ENCODE measurements at regions not wholly inside any gene's neighbourhood (a gene's known extent, or its start where the extent isn't known, plus 50 kb on each side); places are given as distances from the start of the nearest gene placed in this dataset.

DNA sequence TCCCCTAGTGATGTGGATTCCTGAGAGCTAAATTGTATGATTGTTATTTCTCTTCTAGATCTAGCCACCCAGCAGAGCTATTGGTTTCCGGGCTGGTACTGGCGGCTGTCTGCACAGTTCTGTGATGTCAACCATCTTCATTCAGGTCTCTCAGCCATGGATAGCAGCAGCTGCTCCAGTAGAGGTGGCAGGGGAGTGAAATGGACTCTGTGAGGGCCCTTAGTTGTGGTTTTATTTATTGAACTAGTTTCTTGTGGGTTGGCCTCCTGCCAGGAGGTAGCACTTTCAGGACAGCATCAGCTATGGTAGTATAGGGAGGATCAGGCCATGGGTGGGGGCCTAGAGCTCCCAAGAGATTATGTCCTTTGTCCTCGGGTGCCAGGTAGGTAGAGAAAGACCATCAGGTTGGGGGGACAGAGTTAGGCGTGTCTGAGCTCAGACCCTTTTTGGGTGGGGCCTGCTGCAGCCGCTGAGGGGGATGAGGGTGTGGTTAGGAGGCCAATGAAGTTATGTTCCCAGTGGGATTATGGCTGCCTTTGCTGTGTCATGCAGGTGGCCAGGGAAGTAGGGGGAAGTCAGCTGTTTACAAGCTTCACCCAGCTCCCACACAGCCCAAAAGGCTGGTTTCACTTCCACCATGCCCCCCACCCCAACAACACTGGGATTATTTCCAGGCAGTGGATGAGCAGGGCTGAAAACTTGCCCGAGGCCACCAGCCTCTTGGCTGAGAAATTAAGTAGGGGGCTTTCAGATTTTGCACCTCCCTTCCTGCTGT is 55.1 kb upstream of the RGS4 start:
- Mint-ChIP-seq H3K9me3 (peaks cover 12% of the 10 kb centered on the region), H3K27me3 (no peaks in the 10 kb centered on the region), H3K27ac (no peak overlapping the region), H3K4me1 (ENCODE audit: low read depth) (peaks cover 6% of the 10 kb centered on the region), H3K36me3 (ENCODE audit: low read depth) (no peaks in the 10 kb centered on the region), H3K4me3 (no peak overlapping the region)
- intact Hi-C loops (cut with micrococcal nuclease): no loop called here

GRCh38 chr1:163006051-163006834 is 62.9 kb upstream of the RGS4 start:
- H3K36me3 Mint-ChIP-seq (ENCODE audit: low read depth): no peaks in the 10 kb centered on the region
- H3K27ac Mint-ChIP-seq: no peak overlapping the region
- no peaks in the 10 kb centered on the region for H3K4me1 Mint-ChIP-seq (ENCODE audit: low read depth)
- H3K4me3 Mint-ChIP-seq: no peak overlapping the region
- H3K9me3 Mint-ChIP-seq: no peaks in the 10 kb centered on the region
- H3K27me3 Mint-ChIP-seq: no peaks in the 10 kb centered on the region
- intact Hi-C loops (cut with micrococcal nuclease): no loop called here

GRCh38 chr1:162997499-162998285 is 71.5 kb upstream of the RGS4 start:
- intact Hi-C loops (cut with micrococcal nuclease): no loop called here
- no peaks in the 10 kb centered on the region for H3K36me3 Mint-ChIP-seq (ENCODE audit: low read depth)
- H3K4me1 Mint-ChIP-seq (ENCODE audit: low read depth): no peaks in the 10 kb centered on the region
- H3K27ac Mint-ChIP-seq: no peak overlapping the region
- no peak overlapping the region for H3K4me3 Mint-ChIP-seq
- H3K9me3 Mint-ChIP-seq: no peaks in the 10 kb centered on the region
- H3K27me3 Mint-ChIP-seq: no peaks in the 10 kb centered on the region

DNA sequence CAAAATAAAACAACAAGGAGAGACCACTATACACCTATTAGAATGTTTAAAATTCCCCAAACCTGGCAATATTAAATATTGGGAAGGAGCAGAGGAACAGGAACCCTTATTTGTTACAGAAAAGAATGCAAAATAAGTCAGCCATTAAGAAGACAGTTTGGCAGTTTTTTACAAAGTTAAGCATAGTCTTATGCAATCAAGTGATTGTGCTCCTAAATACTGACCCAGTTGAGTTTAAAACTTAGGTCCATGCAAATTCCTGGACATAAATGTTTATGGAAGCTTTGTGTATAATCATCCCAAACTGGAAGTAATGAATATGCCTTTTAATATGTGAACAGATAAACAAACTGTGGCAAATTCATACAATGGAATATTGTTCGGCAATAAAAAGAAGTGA is 72.9 kb upstream of the RGS4 start:
- Mint-ChIP-seq H3K9me3 (no peaks in the 10 kb centered on the region), H3K4me3 (no peak overlapping the region), H3K27ac (no peak overlapping the region), H3K27me3 (peaks cover 1% of the 10 kb centered on the region), H3K4me1 (ENCODE audit: low read depth) (no peaks in the 10 kb centered on the region), H3K36me3 (ENCODE audit: low read depth) (no peaks in the 10 kb centered on the region)
- intact Hi-C loops (cut with micrococcal nuclease): no loop called here

GRCh38 chr1:162994921-162995320 is 74.2 kb upstream of the RGS4 start:
- Mint-ChIP-seq H3K36me3 (ENCODE audit: low read depth) (no peaks in the 10 kb centered on the region), H3K9me3 (no peaks in the 10 kb centered on the region), H3K27ac (no peak overlapping the region), H3K27me3 (peaks cover 2% of the 10 kb centered on the region), H3K4me3 (no peak overlapping the region), H3K4me1 (ENCODE audit: low read depth) (no peaks in the 10 kb centered on the region)
- intact Hi-C loops (cut with micrococcal nuclease): no loop called here

- no peaks in the 10 kb centered on the region for H3K36me3 Mint-ChIP-seq (ENCODE audit: low read depth)
- intact Hi-C loops (cut with micrococcal nuclease): no loop called here
- peaks cover 5% of the 10 kb centered on the region for H3K27me3 Mint-ChIP-seq
These were observed 75.3 kb upstream of the RGS4 start for GRCh38 chr1:162993846-162994245.

GRCh38 chr1:162992945-162993344 is 76.2 kb upstream of the RGS4 start:
- Mint-ChIP-seq H3K4me1 (ENCODE audit: low read depth) (no peaks in the 10 kb centered on the region), H3K36me3 (ENCODE audit: low read depth) (no peaks in the 10 kb centered on the region), H3K27me3 (peaks cover 6% of the 10 kb centered on the region), H3K9me3 (no peaks in the 10 kb centered on the region), H3K27ac (no peak overlapping the region), H3K4me3 (no peak overlapping the region)
- intact Hi-C loops (cut with micrococcal nuclease): no loop called here

More at GRCh38 chr1:162993846-162994245, 75.3 kb upstream of the RGS4 start:
- H3K4me1 Mint-ChIP-seq (ENCODE audit: low read depth): no peaks in the 10 kb centered on the region
- no peak overlapping the region for H3K27ac Mint-ChIP-seq
- no peak overlapping the region for H3K4me3 Mint-ChIP-seq
- no peaks in the 10 kb centered on the region for H3K9me3 Mint-ChIP-seq

- no peak overlapping the region for H3K27ac Mint-ChIP-seq
- no peaks in the 10 kb centered on the region for H3K9me3 Mint-ChIP-seq
- no peak overlapping the region for H3K4me3 Mint-ChIP-seq
- no peaks in the 10 kb centered on the region for H3K4me1 Mint-ChIP-seq (ENCODE audit: low read depth)
- H3K27me3 Mint-ChIP-seq: peaks cover 6% of the 10 kb centered on the region
- intact Hi-C loops (cut with micrococcal nuclease): no loop called here
- no peaks in the 10 kb centered on the region for H3K36me3 Mint-ChIP-seq (ENCODE audit: low read depth)
These were observed 77.7 kb upstream of the RGS4 start for GRCh38 chr1:162991444-162991843.

- no peak overlapping the region for H3K4me3 Mint-ChIP-seq
- peaks cover 6% of the 10 kb centered on the region for H3K27me3 Mint-ChIP-seq
- no peak overlapping the region for H3K27ac Mint-ChIP-seq
- H3K36me3 Mint-ChIP-seq (ENCODE audit: low read depth): no peaks in the 10 kb centered on the region
- H3K9me3 Mint-ChIP-seq: no peaks in the 10 kb centered on the region
- intact Hi-C loops (cut with micrococcal nuclease): no loop called here
- H3K4me1 Mint-ChIP-seq (ENCODE audit: low read depth): no peaks in the 10 kb centered on the region
These were observed 78.5 kb upstream of the RGS4 start for GRCh38 chr1:162990665-162991064.

GRCh38 chr1:162988869-162989268 is 80.3 kb upstream of the RGS4 start:
- Mint-ChIP-seq H3K9me3 (no peaks in the 10 kb centered on the region), H3K4me3 (no peak overlapping the region), H3K27me3 (peaks cover 6% of the 10 kb centered on the region), H3K36me3 (ENCODE audit: low read depth) (no peaks in the 10 kb centered on the region), H3K4me1 (ENCODE audit: low read depth) (no peaks in the 10 kb centered on the region), H3K27ac (no peak overlapping the region)
- intact Hi-C loops (cut with micrococcal nuclease): no loop called here

GRCh38 chr1:162987866-162988265 is 81.3 kb upstream of the RGS4 start:
- intact Hi-C loops (cut with micrococcal nuclease): no loop called here
- H3K4me3 Mint-ChIP-seq: no peak overlapping the region
- no peak overlapping the region for H3K27ac Mint-ChIP-seq
- H3K4me1 Mint-ChIP-seq (ENCODE audit: low read depth): no peaks in the 10 kb centered on the region
- H3K27me3 Mint-ChIP-seq: peaks cover 6% of the 10 kb centered on the region
- H3K9me3 Mint-ChIP-seq: no peaks in the 10 kb centered on the region
- H3K36me3 Mint-ChIP-seq (ENCODE audit: low read depth): no peaks in the 10 kb centered on the region

GRCh38 chr1:162985816-162986435 is 83.2 kb upstream of the RGS4 start:
- H3K27me3 Mint-ChIP-seq: peaks cover 5% of the 10 kb centered on the region
- H3K36me3 Mint-ChIP-seq (ENCODE audit: low read depth): no peaks in the 10 kb centered on the region
- no peaks in the 10 kb centered on the region for H3K4me1 Mint-ChIP-seq (ENCODE audit: low read depth)
- no peak overlapping the region for H3K4me3 Mint-ChIP-seq
- intact Hi-C loops (cut with micrococcal nuclease): no loop called here
- no peak overlapping the region for H3K27ac Mint-ChIP-seq
- H3K9me3 Mint-ChIP-seq: no peaks in the 10 kb centered on the region

DNA sequence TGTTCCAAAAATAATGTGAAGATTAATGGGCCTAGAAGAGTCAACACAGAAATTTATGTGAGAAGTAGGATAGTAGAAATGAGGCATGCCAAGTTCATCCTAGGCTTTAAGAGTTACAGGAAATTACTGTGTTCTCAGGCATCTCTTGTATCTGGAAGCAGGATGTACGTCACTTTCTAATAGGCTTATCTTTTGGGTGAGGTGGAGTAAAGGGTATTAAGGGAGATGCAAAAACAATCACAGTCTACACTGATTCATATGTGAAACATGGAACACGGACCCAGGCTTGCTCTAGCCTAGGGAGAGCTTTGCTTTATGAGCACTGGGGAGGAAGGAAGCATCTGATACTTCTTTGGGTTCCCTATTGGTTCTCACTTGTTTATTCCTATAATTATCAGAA is 84.5 kb upstream of the RGS4 start:
- no peaks in the 10 kb centered on the region for H3K9me3 Mint-ChIP-seq
- intact Hi-C loops (cut with micrococcal nuclease): no loop called here
- H3K27ac Mint-ChIP-seq: no peak overlapping the region
- no peak overlapping the region for H3K4me3 Mint-ChIP-seq
- H3K27me3 Mint-ChIP-seq: peaks cover 3% of the 10 kb centered on the region
- no peaks in the 10 kb centered on the region for H3K4me1 Mint-ChIP-seq (ENCODE audit: low read depth)
- H3K36me3 Mint-ChIP-seq (ENCODE audit: low read depth): no peaks in the 10 kb centered on the region

All from dendritic cell treated with granulocyte-macrophage colony-stimulating factor and Interleukin-4, amounts not matched to agents 40 ng/mL and 50 ng/mL, for 4 days (primary cell).